Parathyroid adenoma (tissue), 2 donors: ENCODE measurements at regions not wholly inside any gene's neighbourhood (a gene's known extent, or its start where the extent isn't known, plus 50 kb on each side); places are given as distances from the start of the nearest gene placed in this dataset.

Experiments
- H2AFZ ChIP-seq: fragments of 300-600 bp; sonication (generic); one replicate; pipeline ENCODE4 v1.7.0; 2017; ENCODE audit warnings: antibody characterized with exemption, mild to moderate bottlenecking
- H3K27ac ChIP-seq: fragments of 300-600 bp; sonication (generic); one replicate; pipeline ENCODE4 v1.7.0; 2017
- H3K27me3 ChIP-seq: fragments of 300-600 bp; sonication (generic); one replicate; pipeline ENCODE4 v1.7.0; 2017; ENCODE audit warnings: low read length; ENCODE audit not compliant: control insufficient read depth, insufficient read depth
- H3K36me3 ChIP-seq: fragments of 300-600 bp; sonication (generic); one replicate; pipeline ENCODE4 v1.7.0; 2017; ENCODE audit warnings: low read length; ENCODE audit not compliant: control insufficient read depth, insufficient read depth
- H3K4me1 ChIP-seq: fragments of 300-600 bp; sonication (generic); one replicate; pipeline ENCODE4 v1.7.0; 2017; ENCODE audit warnings: control low read depth
- H3K4me2 ChIP-seq: fragments of 300-600 bp; sonication (generic); one replicate; pipeline ENCODE4 v1.7.0; 2017; ENCODE audit warnings: low read length
- H3K4me3 ChIP-seq: fragments of 300-600 bp; sonication (generic); one replicate; pipeline ENCODE4 v1.7.0; 2017; ENCODE audit warnings: low read depth, low read length
- H3K79me2 ChIP-seq: fragments of 300-600 bp; sonication (generic); one replicate; pipeline ENCODE4 v1.7.0; 2017; ENCODE audit warnings: control low read depth
- H3K9ac ChIP-seq: fragments of 300-600 bp; sonication (generic); one replicate; pipeline ENCODE4 v1.7.0; 2017; ENCODE audit warnings: mild to moderate bottlenecking
- H3K9me3 ChIP-seq: fragments of 300-600 bp; sonication (generic); one replicate; pipeline ENCODE4 v1.7.0; 2017; ENCODE audit warnings: low read length; ENCODE audit not compliant: control insufficient read depth
- TF ChIP-seq, protein P1 (sequence below): fragments of 300-600 bp; sonication (generic); IDR thresholded peaks from one replicate; pipeline ENCODE4 v1.7.0; 2017; ENCODE audit warnings: antibody characterized with exemption, mild to moderate bottlenecking
- donor health status: primary hyperparathyroidism.

- H3K27me3 ChIP-seq: no peaks in the 10 kb centered on the region
- no peak overlapping the region for H3K27ac ChIP-seq
- H2AFZ ChIP-seq: no peak overlapping the region
- H3K9ac ChIP-seq: no peak overlapping the region
- H3K36me3 ChIP-seq: no peaks in the 10 kb centered on the region
- TF ChIP-seq, protein P1, sequence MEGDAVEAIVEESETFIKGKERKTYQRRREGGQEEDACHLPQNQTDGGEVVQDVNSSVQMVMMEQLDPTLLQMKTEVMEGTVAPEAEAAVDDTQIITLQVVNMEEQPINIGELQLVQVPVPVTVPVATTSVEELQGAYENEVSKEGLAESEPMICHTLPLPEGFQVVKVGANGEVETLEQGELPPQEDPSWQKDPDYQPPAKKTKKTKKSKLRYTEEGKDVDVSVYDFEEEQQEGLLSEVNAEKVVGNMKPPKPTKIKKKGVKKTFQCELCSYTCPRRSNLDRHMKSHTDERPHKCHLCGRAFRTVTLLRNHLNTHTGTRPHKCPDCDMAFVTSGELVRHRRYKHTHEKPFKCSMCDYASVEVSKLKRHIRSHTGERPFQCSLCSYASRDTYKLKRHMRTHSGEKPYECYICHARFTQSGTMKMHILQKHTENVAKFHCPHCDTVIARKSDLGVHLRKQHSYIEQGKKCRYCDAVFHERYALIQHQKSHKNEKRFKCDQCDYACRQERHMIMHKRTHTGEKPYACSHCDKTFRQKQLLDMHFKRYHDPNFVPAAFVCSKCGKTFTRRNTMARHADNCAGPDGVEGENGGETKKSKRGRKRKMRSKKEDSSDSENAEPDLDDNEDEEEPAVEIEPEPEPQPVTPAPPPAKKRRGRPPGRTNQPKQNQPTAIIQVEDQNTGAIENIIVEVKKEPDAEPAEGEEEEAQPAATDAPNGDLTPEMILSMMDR: no peak
- H3K4me2 ChIP-seq: no peak overlapping the region
- H3K4me1 ChIP-seq: no peaks in the 10 kb centered on the region
- H3K79me2 ChIP-seq: no peaks in the 10 kb centered on the region
- H3K4me3 ChIP-seq: no peak overlapping the region
- no peaks in the 10 kb centered on the region for H3K9me3 ChIP-seq
These were observed 105.1 kb downstream of the TRAPPC11 start for GRCh38 chr4:183763990-183764754.

GRCh38 chr4:183765251-183765911 is 106.3 kb downstream of the TRAPPC11 start:
- Histone ChIP-seq H3K79me2 (no peaks in the 10 kb centered on the region), H3K9me3 (no peaks in the 10 kb centered on the region), H2AFZ (no peak overlapping the region), H3K4me1 (no peaks in the 10 kb centered on the region), H3K4me3 (no peak overlapping the region), H3K36me3 (no peaks in the 10 kb centered on the region), H3K27ac (peak overlapping the region; percentile 54), H3K9ac (no peak overlapping the region), H3K27me3 (no peaks in the 10 kb centered on the region), H3K4me2 (no peak overlapping the region)
- TF ChIP-seq, protein P1: no peak

DNA sequence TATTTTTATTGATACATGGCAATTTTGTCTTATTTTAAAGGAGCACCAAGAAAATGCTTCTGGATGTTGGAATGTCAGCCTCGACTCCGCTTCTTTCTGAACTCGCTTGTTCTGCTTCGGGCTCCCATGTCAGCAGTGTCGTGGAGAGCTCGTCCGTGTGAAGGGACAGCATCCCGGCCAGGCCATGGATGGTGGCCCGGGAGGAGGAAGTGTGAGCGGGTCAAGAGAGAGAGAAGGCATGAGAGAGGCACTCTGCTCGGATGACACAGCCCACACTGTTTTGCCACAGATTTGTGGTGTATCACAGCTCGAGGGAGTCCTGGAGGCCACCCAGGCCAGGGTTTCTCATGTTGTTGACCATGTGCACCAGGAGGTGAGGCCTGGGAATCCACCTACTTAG is 107.0 kb downstream of the TRAPPC11 start:
- Histone ChIP-seq H3K9ac (no peak overlapping the region), H3K9me3 (no peaks in the 10 kb centered on the region), H3K4me2 (no peak overlapping the region), H3K4me1 (no peaks in the 10 kb centered on the region), H3K27me3 (no peaks in the 10 kb centered on the region), H3K79me2 (no peaks in the 10 kb centered on the region), H3K36me3 (no peaks in the 10 kb centered on the region), H3K27ac (peak overlapping the region; percentile 42), H2AFZ (no peak overlapping the region), H3K4me3 (no peak overlapping the region)
- TF ChIP-seq, protein P1: no peak

GRCh38 chr4:183770906-183771305 is 111.8 kb downstream of the TRAPPC11 start:
- H2AFZ ChIP-seq: peak overlapping the region; percentile 42
- no peaks in the 10 kb centered on the region for H3K4me1 ChIP-seq
- no peak overlapping the region for H3K4me3 ChIP-seq
- H3K4me2 ChIP-seq: no peak overlapping the region
- no peaks in the 10 kb centered on the region for H3K79me2 ChIP-seq
- H3K27ac ChIP-seq: peak overlapping the region; percentile 15
- no peak overlapping the region for H3K9ac ChIP-seq
- H3K36me3 ChIP-seq: no peaks in the 10 kb centered on the region
- no peaks in the 10 kb centered on the region for H3K9me3 ChIP-seq
- H3K27me3 ChIP-seq: no peaks in the 10 kb centered on the region
- TF ChIP-seq, protein P1: no peak
